HG02798 (cell line): ENCODE measurements at regions not wholly inside any gene's neighbourhood (a gene's known extent, or its start where the extent isn't known, plus 50 kb on each side); places are given as distances from the start of the nearest gene placed in this dataset.

Source experiments
- ATAC-seq: cut with Tn5 transposase; IDR thresholded peaks from one replicate; pipeline ENCODE4 v1.9.1; 2021; ENCODE audit warnings: mild to moderate bottlenecking; ENCODE audit not compliant: unreplicated experiment, poor library complexity

DNA sequence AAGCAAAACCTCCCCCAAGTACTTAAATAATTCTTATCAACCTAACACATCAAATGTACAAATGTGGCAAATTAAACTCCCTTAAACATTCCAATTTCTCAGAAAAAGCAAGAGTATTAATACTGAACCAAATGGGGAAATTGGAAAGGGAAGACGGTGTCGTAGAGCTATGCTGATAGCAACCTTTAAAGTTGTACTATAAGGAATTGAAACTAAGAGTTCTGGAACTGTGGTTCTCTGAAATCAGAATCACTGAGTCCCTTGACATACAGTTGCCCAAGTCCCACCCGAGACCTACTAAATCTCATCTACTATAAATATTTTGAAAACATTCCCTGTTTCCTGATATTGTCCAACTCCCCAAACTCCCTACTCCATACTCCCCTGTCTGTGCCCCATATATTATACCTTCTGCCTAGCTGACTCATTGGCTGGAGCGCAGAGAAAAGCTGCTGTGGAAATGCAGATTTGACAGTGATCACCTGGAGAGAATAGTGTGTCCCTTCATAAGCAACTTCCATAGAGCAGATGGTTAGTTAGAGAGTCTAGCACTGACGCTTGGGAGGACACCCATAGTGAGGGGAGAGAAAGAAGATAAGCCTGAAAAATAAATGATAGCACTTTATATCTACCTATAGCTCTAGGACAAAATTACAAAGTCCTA lies 51.4 kb upstream of the ITM2B start:
- ATAC-seq: no peak

DNA sequence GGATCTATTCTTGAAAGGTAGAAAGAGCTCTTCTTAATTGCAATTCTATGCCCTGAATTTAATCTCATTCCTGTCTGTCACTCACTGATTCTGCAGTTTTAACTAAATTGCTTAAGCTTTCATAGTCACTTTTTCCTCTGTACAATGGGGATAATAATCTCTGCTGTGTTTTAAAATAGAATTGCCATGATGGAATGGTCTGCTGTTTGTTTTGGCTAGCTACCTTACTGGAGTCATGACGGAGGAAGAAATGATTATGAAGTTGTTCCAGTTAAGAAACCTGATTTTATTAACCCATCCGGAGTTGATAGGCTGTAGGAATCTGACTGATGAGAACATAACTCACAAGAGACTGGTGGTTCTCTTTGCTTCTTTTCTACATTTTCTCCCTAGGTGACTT lies 54.9 kb upstream of the ITM2B start:
- ATAC-seq: no peak

DNA sequence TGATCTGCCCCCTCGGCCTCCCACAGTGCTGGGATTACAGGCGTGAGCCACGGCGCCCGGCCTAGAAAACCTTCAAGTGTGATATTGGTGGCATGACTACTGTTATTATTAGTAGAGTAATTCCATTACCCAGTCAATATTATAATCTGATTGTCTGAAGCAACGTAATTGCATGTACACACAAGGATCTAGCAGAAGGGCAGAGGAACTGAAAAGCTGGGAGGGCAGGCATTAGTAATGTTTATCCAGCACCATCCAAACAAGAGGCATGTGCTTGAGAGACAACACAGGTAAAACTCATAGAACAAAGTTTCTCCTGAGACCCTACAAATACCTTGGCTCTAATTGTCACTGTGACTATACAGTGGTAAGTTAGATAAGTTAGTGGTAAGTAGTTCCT lies 56.2 kb upstream of the ITM2B start:
- ATAC-seq: no peak

GRCh38 chr13:48175185-48175584 lies 57.8 kb upstream of the ITM2B start:
- no peak for ATAC-seq

- ATAC-seq: no peak
These were observed 65.1 kb upstream of the ITM2B start for GRCh38 chr13:48167866-48168265.

DNA sequence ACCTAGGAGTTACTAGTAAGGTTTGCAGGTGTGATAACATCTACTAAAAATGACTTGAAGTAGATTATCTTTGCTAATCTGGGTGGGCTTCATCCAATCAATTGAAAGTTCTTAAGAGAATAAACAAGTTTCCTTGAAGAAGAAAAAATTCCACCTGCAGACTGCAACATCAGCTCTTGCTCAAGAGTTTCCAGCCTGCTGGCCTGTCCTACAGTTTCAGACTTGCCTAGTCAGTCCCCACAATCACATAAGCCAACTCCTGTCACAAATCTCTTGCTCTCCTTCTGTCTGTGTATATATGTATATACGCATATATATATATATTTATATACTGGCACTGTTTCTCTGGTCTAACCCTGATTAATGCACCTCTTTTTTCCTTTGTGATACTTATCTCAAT lies 67.3 kb upstream of the ITM2B start:
- ATAC-seq: no peak

DNA sequence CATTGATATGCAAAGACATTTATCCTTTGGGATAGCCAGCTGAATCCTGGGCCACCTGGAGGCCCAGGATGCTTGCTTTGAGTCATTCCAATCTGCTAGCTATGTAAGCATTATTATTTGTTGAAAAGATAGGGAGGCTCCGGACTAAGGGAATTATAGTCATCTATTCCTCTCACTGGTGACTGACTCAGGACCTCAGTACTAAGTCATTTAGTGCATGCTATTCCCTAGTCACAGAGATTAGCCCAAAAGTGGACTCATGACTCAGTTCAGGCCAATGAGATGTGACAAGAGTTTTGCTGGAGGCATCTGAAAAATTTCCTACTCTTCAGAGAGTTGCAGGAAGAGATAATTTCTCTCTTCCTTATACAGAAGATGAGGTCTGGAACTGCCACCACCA lies 67.9 kb upstream of the ITM2B start:
- no peak for ATAC-seq

DNA sequence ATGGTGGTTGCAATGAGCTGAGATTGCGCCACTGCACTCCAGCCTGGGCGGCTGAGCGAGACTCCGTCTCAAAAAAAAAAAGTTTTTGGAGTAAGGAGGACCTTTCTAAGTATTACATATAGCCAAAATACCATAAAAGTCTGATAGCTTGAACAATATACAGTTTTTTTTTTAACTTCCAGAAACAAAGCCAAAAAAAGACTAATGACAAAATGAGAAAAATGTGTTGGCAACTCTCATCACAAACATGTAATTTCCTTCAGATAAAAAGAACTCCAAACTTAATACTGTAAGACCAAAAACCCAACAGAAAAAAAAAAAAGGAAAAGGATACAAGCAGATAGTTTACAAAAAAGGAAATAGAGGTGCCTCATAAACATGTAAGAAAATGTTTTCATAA lies 68.2 kb upstream of the MED4 start:
- no peak for ATAC-seq

GRCh38 chr13:48162217-48162616 lies 67.3 kb upstream of the MED4 start:
- ATAC-seq: no peak

DNA sequence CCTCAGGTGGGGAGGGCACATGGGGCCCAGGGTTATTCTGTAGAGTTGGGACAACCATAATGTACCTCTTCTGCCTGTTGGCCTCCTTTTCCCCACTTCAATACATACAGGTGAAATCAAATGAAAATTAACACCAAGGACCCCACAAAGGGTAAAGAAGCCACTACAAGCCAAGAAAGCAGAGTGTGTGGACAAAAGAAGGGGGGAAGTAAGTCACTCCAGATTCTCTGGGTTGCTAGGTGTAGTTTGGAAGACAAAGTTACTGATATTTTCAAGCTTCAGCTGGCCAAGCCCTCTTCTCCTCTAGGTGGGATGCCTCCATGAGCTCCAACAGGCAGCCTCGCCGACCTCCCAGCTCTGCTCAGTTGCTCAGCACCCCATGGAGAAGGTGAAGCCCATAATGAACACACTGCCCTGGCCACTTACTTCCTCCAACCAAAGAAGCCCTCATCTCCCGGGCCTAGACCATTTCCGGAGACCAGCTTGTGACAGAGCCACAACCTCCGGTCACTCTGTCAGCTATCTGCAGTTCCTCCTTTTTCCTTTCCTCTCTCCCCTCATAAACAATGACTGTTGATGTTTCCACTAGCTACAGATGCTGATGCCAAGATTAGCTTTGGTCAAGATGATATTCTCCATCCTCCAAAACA lies 66.8 kb upstream of the MED4 start:
- ATAC-seq: no peak

- no peak for ATAC-seq
These were observed 65.8 kb upstream of the MED4 start for GRCh38 chr13:48160606-48161278.

- no peak for ATAC-seq
These were observed 64.9 kb upstream of the MED4 start for GRCh38 chr13:48159826-48160225.

- ATAC-seq: no peak
These were observed 64.5 kb upstream of the MED4 start for GRCh38 chr13:48159401-48159800.

- no peak for ATAC-seq
These were observed 64.0 kb upstream of the MED4 start for GRCh38 chr13:48158915-48159314.

DNA sequence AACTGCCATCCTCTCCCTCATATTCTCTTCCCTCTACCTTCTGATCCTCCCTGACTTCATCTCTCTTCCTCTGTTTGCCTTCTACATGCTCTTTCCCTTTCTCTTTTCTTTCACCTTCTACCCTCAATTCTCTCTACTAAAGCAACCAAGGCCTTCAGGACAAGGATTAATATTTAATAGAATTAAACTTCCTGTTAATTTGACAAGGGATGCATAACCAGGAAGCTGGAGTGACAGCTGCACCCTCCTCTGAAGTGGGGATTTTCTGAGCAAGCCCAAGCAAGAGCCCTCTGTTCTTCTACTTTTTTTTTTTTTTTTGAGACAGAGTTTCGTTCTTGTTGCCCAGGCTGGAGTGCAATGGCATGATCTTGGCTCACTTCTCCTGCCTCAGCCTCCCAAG lies 63.4 kb upstream of the MED4 start:
- ATAC-seq: peak; percentile 60

- peak; percentile 57 for ATAC-seq
These were observed 61.6 kb upstream of the MED4 start for GRCh38 chr13:48156466-48156865.

DNA sequence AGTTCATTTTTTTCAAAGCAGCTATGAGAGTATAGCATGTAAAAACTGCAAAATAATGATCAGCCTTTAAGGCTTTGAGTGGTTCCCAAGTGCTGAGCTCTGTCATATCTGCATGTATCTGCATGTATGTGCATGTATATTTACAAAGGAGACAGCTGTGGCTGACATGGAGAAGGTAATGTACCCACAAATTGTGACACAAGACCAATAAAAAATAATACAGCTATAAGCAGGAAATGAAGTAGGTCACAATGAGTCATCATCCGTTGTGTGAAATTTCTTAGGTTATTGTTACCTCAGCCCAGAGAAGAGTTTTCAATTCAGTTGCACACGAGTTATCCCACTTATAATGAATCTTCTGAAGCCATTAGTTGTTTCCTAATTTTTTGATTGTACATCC lies 60.9 kb upstream of the MED4 start:
- ATAC-seq: no peak

- no peak for ATAC-seq
These were observed 59.8 kb upstream of the MED4 start for GRCh38 chr13:48154671-48155070.

- no peak for ATAC-seq
These were observed 58.3 kb upstream of the MED4 start for GRCh38 chr13:48153186-48153585.

GRCh38 chr13:48151363-48152161 lies 56.7 kb upstream of the MED4 start:
- no peak for ATAC-seq

- no peak for ATAC-seq
These were observed 53.5 kb upstream of the MED4 start for GRCh38 chr13:48148454-48148853.
